Endothelial cell of umbilical vein (primary cell): ENCODE measurements at regions not wholly inside any gene's neighbourhood (a gene's known extent, or its start where the extent isn't known, plus 50 kb on each side); places are given as distances from the start of the nearest gene placed in this dataset.

Experiments used
- EZH2 ChIP-seq: IDR thresholded peaks from 2 replicates; pipeline ENCODE4 v1.6.1; 2012; ENCODE audit warnings: borderline replicate concordance, low read depth, mild to moderate bottlenecking, moderate library complexity, low read length, inconsistent platforms; ENCODE audit not compliant: severe bottlenecking
- JUN ChIP-seq: IDR thresholded peaks from 2 replicates; pipeline ENCODE4 v1.6.1; 2011; ENCODE audit warnings: borderline replicate concordance, low read depth; ENCODE audit not compliant: insufficient read length, insufficient read depth
- POLR2A ChIP-seq: IDR thresholded peaks from 2 replicates; pipeline ENCODE4 v1.6.1; 2012; ENCODE audit warnings: low read depth, mild to moderate bottlenecking, control low read depth, low read length
- POLR2AphosphoS5 ChIP-seq: IDR thresholded peaks from 2 replicates; pipeline ENCODE4 v1.6.1; 2012; ENCODE audit warnings: low read depth, mild to moderate bottlenecking, control low read depth, low read length, moderate library complexity; ENCODE audit not compliant: insufficient read depth
- TF ChIP-seq, protein P1 (sequence below), 2 donors: IDR thresholded peaks; 1 replicate in 1 of 2; 2 replicates in 1 of 2; pipeline ENCODE4 v1.5.1; 2011; ENCODE audit warnings: low read length in 2 of 2, mild to moderate bottlenecking in 2 of 2, moderate library complexity in 2 of 2, control low read depth in 1 of 2, inconsistent platforms in 1 of 2, low read depth in 1 of 2; ENCODE audit not compliant: insufficient read depth in 1 of 2; ENCODE audit errors: extremely low read depth in 1 of 2

DNA sequence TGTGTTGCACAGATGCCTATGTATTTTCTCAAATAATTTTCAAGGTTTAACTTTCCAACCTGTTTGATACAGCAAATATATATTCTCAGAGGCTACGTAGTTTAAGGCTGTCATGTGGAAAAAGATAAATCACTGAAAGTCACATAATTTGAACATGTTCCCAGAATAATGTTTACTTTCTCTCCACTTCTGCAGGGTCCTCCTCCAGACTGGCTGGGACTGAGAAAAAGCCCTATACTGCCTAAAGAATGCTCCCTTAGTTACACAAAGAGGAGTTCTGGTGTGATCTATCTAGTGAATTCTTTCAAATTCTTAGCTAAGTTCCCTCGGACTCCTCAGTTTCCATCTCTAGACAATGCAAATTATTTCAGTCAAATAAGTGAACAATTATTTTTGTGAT lies 411.0 kb downstream of the C6orf118 start:
- TF ChIP-seq, protein P1, sequence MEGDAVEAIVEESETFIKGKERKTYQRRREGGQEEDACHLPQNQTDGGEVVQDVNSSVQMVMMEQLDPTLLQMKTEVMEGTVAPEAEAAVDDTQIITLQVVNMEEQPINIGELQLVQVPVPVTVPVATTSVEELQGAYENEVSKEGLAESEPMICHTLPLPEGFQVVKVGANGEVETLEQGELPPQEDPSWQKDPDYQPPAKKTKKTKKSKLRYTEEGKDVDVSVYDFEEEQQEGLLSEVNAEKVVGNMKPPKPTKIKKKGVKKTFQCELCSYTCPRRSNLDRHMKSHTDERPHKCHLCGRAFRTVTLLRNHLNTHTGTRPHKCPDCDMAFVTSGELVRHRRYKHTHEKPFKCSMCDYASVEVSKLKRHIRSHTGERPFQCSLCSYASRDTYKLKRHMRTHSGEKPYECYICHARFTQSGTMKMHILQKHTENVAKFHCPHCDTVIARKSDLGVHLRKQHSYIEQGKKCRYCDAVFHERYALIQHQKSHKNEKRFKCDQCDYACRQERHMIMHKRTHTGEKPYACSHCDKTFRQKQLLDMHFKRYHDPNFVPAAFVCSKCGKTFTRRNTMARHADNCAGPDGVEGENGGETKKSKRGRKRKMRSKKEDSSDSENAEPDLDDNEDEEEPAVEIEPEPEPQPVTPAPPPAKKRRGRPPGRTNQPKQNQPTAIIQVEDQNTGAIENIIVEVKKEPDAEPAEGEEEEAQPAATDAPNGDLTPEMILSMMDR (IDR thresholded peaks at IDR 0.05; ENCODE audit: extremely low read depth in 1 of 2, insufficient read depth in 1 of 2, low read depth in 1 of 2, low read length in 2 of 2) = no peak
- TF ChIP-seq JUN (no peak), EZH2 (no peak), POLR2AphosphoS5 (no peak), POLR2A (no peak)
